Mucosa of descending colon (tissue), 3 donors: ENCODE measurements at regions not wholly inside any gene's neighbourhood (a gene's known extent, or its start where the extent isn't known, plus 50 kb on each side); places are given as distances from the start of the nearest gene placed in this dataset.
"Not testable (repeated sequence)": the region's sequence is repeated elsewhere in the genome, so short reads cannot be mapped to it uniquely, and the experiment has no call there.

Source experiments
- ATAC-seq: fragments of 200-7000 bp; cut with Tn5 transposase; one replicate; pipeline ENCODE4 v1.9.1; 2020; ENCODE audit warnings: mild to moderate bottlenecking, moderate library complexity
- DNase-seq, 3 donors: peaks; one replicate each; pipeline ENCODE4 v3.0.0-alpha.2; 2020
- H3K36me3 ChIP-seq: fragments of 200-600 bp; one replicate; pipeline ENCODE4 v1.8.0; 2021; ENCODE audit warnings: low read depth, mild to moderate bottlenecking
- H3K4me1 ChIP-seq: fragments of 200-600 bp; one replicate; pipeline ENCODE4 v1.8.0; 2021; ENCODE audit warnings: low read depth, mild to moderate bottlenecking
- H3K4me3 ChIP-seq: fragments of 200-600 bp; one replicate; pipeline ENCODE4 v1.8.0; 2021; ENCODE audit warnings: mild to moderate bottlenecking
- H3K9me3 ChIP-seq: fragments of 200-600 bp; one replicate; pipeline ENCODE4 v1.8.0; 2021; ENCODE audit warnings: mild to moderate bottlenecking
- CTCF ChIP-seq: fragments of 200-600 bp; IDR thresholded peaks from one replicate; pipeline ENCODE4 v1.8.0; 2022; ENCODE audit warnings: antibody characterized with exemption, mild to moderate bottlenecking
- intact Hi-C, 2 donors: fragments of 100-400 bp; cut with DNase I in 1 of 2; cut with micrococcal nuclease in 1 of 2; formaldehyde crosslinking; loops; one replicate each; pipeline versions ENCODE4 v1.11.0 to v1.11.1; 2022; cut with DNase I, micrococcal nuclease
- donor health status: DM: no; HTN: no; CAD: no; lungs with moderate emphysema.
- donor health status: DM: no; HTN: no; CAD: no.
- donor health status: DM: no; HTN: yes; CAD: no.

GRCh38 chr9:135380311-135380960 is 99.1 kb upstream of the PPP1R26 start:
- no peaks in the 10 kb centered on the region for H3K36me3 ChIP-seq
- no peak for TF ChIP-seq CTCF
- no peaks in the 10 kb centered on the region for H3K9me3 ChIP-seq
- no peak overlapping the region for H3K4me3 ChIP-seq
- no peaks in the 10 kb centered on the region for H3K4me1 ChIP-seq
- intact Hi-C loops, result no loop called here
- DNase-seq (no peak), ATAC-seq (no peak)

GRCh38 chr9:135381762-135382310 is 97.7 kb upstream of the PPP1R26 start:
- DNase-seq, result no peak
- H3K4me3 ChIP-seq, result no peak overlapping the region
- no peaks in the 10 kb centered on the region for H3K4me1 ChIP-seq
- intact Hi-C loops, result no loop called here
- no peak for TF ChIP-seq CTCF
- no peaks in the 10 kb centered on the region for H3K36me3 ChIP-seq
- ATAC-seq, result no peak
- no peaks in the 10 kb centered on the region for H3K9me3 ChIP-seq

GRCh38 chr9:135384226-135384625 is 95.4 kb upstream of the PPP1R26 start:
- H3K36me3 ChIP-seq, result no peaks in the 10 kb centered on the region
- ATAC-seq, result no peak
- no peaks in the 10 kb centered on the region for H3K9me3 ChIP-seq
- no peaks in the 10 kb centered on the region for H3K4me1 ChIP-seq
- no peak overlapping the region for H3K4me3 ChIP-seq
- no peak for DNase-seq
- intact Hi-C loops, result no loop called here
- TF ChIP-seq CTCF, result no peak

GRCh38 chr9:135384815-135385405 is 94.7 kb upstream of the PPP1R26 start:
- H3K4me1 ChIP-seq, DNase-seq, H3K4me3 ChIP-seq, H3K9me3 ChIP-seq, ATAC-seq, H3K36me3 ChIP-seq, intact Hi-C loops: not testable (repeated sequence)

GRCh38 chr9:135385793-135386192 is 93.8 kb upstream of the PPP1R26 start:
- H3K9me3 ChIP-seq, result no peaks in the 10 kb centered on the region
- no peak overlapping the region for H3K4me3 ChIP-seq
- ATAC-seq, result no peak
- DNase-seq, result no peak
- intact Hi-C loops, result no loop called here
- TF ChIP-seq CTCF, result no peak
- H3K36me3 ChIP-seq, result no peaks in the 10 kb centered on the region
- H3K4me1 ChIP-seq, result no peaks in the 10 kb centered on the region

- no peak for ATAC-seq
- Histone ChIP-seq H3K36me3 (no peaks in the 10 kb centered on the region), H3K4me3 (no peak overlapping the region), H3K4me1 (no peaks in the 10 kb centered on the region), H3K9me3 (no peaks in the 10 kb centered on the region)
- intact Hi-C loops, result no loop called here
- DNase-seq, result no peak
- no peak for TF ChIP-seq CTCF
Measured at GRCh38 chr9:135387976-135388375, 91.6 kb upstream of the PPP1R26 start.
